Heart right ventricle (tissue), 16 donors: ENCODE measurements at regions not wholly inside any gene's neighbourhood (a gene's known extent, or its start where the extent isn't known, plus 50 kb on each side); places are given as distances from the start of the nearest gene placed in this dataset.

Experiments used
- ATAC-seq, 8 donors: fragments of 200-7000 bp; cut with Tn5 transposase; one replicate each; pipeline ENCODE4 v1.9.1; 2020; ENCODE audit warnings: mild to moderate bottlenecking in 8 of 8, moderate library complexity in 8 of 8, moderate number of reproducible peaks in 1 of 8
- DNase-seq, 2 donors: peaks; one replicate each; pipeline ENCODE4 v3.0.0-alpha.2; 2020
- H3K27ac ChIP-seq, 10 donors: fragments of 200-600 bp; sonication (generic) in 2 of 10; one replicate each; pipeline versions ENCODE4 v1.5.0 to v1.8.0; 2020 to 2022; ENCODE audit warnings: mild to moderate bottlenecking in 3 of 10
- H3K27me3 ChIP-seq, 7 donors: fragments of 200-600 bp; one replicate each; pipeline ENCODE4 v1.8.0; 2021 to 2022; ENCODE audit warnings: mild to moderate bottlenecking in 2 of 7
- H3K36me3 ChIP-seq, 9 donors: fragments of 200-600 bp; sonication (generic) in 1 of 9; one replicate each; pipeline versions ENCODE4 v1.5.0 to v1.8.0; 2020 to 2022; ENCODE audit warnings: mild to moderate bottlenecking in 2 of 9
- H3K4me1 ChIP-seq, 9 donors: fragments of 200-600 bp; sonication (generic) in 1 of 9; one replicate each; pipeline versions ENCODE4 v1.5.0 to v1.8.0; 2020 to 2022; ENCODE audit warnings: mild to moderate bottlenecking in 4 of 9
- H3K4me3 ChIP-seq, 10 donors: fragments of 200-600 bp; sonication (generic) in 2 of 10; one replicate each; pipeline versions ENCODE4 v1.5.0 to v1.8.0; 2020 to 2022; ENCODE audit warnings: mild to moderate bottlenecking in 7 of 10, moderate library complexity in 2 of 10
- H3K9me3 ChIP-seq, 11 donors: fragments of 200-600 bp in 10 of 11; sonication (generic) in 2 of 11; one replicate each; pipeline versions ENCODE4 v1.5.0 to v1.8.0; 2013 to 2022; ENCODE audit warnings: mild to moderate bottlenecking in 2 of 11, control low read depth in 1 of 11, moderate library complexity in 1 of 11
- WGBS, 2 donors: extraction: QIAGEN DNeasy Blood & Tissue Kit; methylation state at CpG; one replicate each; pipeline ENCODE4 v1.1.7; 2013; ENCODE audit warnings: inconsistent platforms in 1 of 2; 5-methylcytosine and 5-hydroxymethylcytosine counted together
- intact Hi-C, 10 donors: fragments of 100-400 bp; cut with DNase I; formaldehyde crosslinking; loops; one replicate each; pipeline versions ENCODE4 v1.11.1 to v1.14.2; 2022
- TF ChIP-seq, protein P1 (sequence below), 9 donors: fragments of 200-600 bp; sonication (generic) in 2 of 9; IDR thresholded peaks; one replicate each; pipeline versions ENCODE4 v1.5.0 to v1.8.0; 2021 to 2022; ENCODE audit warnings: antibody characterized with exemption in 9 of 9, mild to moderate bottlenecking in 5 of 9, moderate library complexity in 1 of 9
- donor health status: Arrhythmogenic right ventricular cardiomyopathy.
- donor health status: ischemic (EF 13 %, LVEDD 7.1; RV severe dilation, severe dysfunction).
- donor health status: healthy with polysubstance abuse.
- donor health status: DM: no; HTN: yes; CAD: no.
- donor health status: DM: no; HTN: no; CAD: no.
- donor health status: ischemic (EF 25% LVEDD 6.9; RV normal size, moderate dysfunction).
- donor health status: ischemic (EF 25% LVEDD 5.7; RV mildly dilated, moderate dysfunction).
- donor health status: healthy.
- donor health status: DM: yes; HTN: yes; CAD: no.
- donor health status: Ischemic cardiomyopathy.
- donor health status: ischemic (EF 35%, LVEDD 5.7; RV mildly dilated, moderate dysfunction).
- donor health status: nonischemic (EF 11% LVEDD 7.7; RV severe dilation, severe dysfunction).
- donor health status: DM: yes; HTN: yes; CAD: no.
- donor health status: PGD.
- donor health status: ischemic (EF 29% LVEDD 5.4; RV normal size, mild dysfunction).
- donor health status: nonischemic (EF 23%, LVEDD 6.1; RV moderate dilation, normal function).

DNA sequence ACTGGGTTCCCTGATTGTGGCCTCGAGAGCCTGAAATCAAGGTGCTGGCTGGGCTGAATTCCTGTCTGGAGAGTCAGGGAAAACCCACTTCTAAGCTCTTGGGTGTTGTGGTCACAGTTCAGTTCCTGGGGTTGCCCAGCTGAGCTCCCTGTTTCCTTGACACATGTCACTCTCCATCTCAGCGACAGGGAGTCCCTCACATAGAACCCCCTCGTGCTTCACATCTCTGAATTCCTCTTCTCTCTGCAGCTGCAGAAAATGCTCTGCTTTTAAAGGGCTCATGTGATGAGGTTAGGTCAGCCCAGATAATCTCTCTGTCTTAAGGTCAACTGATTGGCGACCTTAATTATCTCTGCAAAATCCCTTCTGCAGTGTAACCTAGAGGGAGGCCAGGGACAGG lies 53.5 kb upstream of the NFIL3 start:
- DNase-seq (no peak), ATAC-seq (no peak)
- Histone ChIP-seq H3K36me3 (no peaks in the 10 kb centered on the region), H3K27me3 (peaks cover 0 to 4% (median 0%) of the 10 kb centered on the region in 7 donors), H3K9me3 (peaks cover 0 to 10% (median 0%) of the 10 kb centered on the region in 11 donors), H3K4me1 (peaks cover 0 to 5% (median 0%) of the 10 kb centered on the region in 9 donors), H3K27ac (no peak overlapping the region), H3K4me3 (no peak overlapping the region)
- TF ChIP-seq, protein P1, sequence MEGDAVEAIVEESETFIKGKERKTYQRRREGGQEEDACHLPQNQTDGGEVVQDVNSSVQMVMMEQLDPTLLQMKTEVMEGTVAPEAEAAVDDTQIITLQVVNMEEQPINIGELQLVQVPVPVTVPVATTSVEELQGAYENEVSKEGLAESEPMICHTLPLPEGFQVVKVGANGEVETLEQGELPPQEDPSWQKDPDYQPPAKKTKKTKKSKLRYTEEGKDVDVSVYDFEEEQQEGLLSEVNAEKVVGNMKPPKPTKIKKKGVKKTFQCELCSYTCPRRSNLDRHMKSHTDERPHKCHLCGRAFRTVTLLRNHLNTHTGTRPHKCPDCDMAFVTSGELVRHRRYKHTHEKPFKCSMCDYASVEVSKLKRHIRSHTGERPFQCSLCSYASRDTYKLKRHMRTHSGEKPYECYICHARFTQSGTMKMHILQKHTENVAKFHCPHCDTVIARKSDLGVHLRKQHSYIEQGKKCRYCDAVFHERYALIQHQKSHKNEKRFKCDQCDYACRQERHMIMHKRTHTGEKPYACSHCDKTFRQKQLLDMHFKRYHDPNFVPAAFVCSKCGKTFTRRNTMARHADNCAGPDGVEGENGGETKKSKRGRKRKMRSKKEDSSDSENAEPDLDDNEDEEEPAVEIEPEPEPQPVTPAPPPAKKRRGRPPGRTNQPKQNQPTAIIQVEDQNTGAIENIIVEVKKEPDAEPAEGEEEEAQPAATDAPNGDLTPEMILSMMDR (IDR thresholded peaks at IDR 0.05), result no peak
- WGBS, 2 donors, result 56 to 68% methylated on average over 4 of the region's 4 CpGs
- intact Hi-C loops, result no loop called here

DNA sequence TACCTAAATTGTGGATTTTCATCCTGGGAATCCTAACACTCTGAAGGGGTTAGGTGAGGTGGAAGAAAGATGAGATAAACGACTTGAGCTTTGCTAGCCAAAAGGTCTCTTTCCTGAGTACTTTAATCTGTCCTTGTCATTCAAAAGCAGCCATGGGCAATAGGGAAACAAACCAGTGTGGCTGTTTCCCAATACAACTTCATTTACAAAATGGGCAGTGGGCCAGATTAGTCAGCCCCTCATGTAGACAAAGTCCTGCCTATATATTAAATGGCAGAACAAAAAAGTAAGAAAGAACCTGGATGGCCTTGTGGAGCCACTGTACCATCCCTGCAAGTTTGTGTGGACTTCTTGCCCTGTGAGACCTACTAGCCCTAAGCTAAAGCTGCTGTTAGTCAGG lies 51.0 kb upstream of the NFIL3 start:
- DNase-seq, result no peak
- Histone ChIP-seq H3K36me3 (no peaks in the 10 kb centered on the region), H3K9me3 (peaks cover 0 to 14% (median 0%) of the 10 kb centered on the region in 11 donors), H3K27me3 (peaks cover 0 to 5% (median 0%) of the 10 kb centered on the region in 7 donors), H3K4me3 (no peak overlapping the region), H3K4me1 (no peaks in the 10 kb centered on the region), H3K27ac (no peak overlapping the region)
- ATAC-seq, result no peak
- TF ChIP-seq, protein P1 (IDR thresholded peaks at IDR 0.05), result no peak
- intact Hi-C loops, result no loop called here
- 25 to 29% methylated on average over 1 of the region's 1 CpG for WGBS, 2 donors
